ENCODE measurements at regions not wholly inside any gene's neighbourhood (a gene's known extent, or its start where the extent isn't known, plus 50 kb on each side); places are given as distances from the start of the nearest gene placed in this dataset.

DNA sequence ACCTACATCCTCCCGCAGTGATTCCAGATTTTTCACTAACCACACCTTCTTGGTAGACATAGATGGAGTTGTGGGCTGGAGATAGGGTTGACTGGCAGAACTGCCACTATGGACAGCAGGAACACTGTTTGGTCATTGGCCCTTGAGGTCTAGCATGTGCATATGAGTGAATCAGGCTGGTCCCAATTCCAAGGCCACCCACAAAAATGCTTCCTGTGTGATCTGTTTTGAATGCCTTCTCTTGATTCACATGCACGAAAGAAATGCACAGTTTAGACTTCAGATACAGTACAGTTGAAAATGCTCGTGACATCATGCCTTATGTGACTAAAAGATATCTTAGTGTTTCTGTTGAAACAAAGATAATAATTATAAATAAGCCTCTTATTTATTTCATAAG, 285.8 kb upstream of the SEMA6D start:
- TF ChIP-seq EZH2 (IDR thresholded peaks at IDR 0.05; ENCODE audit: borderline replicate concordance, low read length), result no peak
- TF ChIP-seq, protein P1, sequence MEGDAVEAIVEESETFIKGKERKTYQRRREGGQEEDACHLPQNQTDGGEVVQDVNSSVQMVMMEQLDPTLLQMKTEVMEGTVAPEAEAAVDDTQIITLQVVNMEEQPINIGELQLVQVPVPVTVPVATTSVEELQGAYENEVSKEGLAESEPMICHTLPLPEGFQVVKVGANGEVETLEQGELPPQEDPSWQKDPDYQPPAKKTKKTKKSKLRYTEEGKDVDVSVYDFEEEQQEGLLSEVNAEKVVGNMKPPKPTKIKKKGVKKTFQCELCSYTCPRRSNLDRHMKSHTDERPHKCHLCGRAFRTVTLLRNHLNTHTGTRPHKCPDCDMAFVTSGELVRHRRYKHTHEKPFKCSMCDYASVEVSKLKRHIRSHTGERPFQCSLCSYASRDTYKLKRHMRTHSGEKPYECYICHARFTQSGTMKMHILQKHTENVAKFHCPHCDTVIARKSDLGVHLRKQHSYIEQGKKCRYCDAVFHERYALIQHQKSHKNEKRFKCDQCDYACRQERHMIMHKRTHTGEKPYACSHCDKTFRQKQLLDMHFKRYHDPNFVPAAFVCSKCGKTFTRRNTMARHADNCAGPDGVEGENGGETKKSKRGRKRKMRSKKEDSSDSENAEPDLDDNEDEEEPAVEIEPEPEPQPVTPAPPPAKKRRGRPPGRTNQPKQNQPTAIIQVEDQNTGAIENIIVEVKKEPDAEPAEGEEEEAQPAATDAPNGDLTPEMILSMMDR (IDR thresholded peaks at IDR 0.05; ENCODE audit: low read length), result no peak
